ENCODE measurements at regions not wholly inside any gene's neighbourhood (a gene's known extent, or its start where the extent isn't known, plus 50 kb on each side); places are given as distances from the start of the nearest gene placed in this dataset.
A peak's percentile ranks its signal among the peaks of the same experiment; 100 is the strongest.

DNA sequence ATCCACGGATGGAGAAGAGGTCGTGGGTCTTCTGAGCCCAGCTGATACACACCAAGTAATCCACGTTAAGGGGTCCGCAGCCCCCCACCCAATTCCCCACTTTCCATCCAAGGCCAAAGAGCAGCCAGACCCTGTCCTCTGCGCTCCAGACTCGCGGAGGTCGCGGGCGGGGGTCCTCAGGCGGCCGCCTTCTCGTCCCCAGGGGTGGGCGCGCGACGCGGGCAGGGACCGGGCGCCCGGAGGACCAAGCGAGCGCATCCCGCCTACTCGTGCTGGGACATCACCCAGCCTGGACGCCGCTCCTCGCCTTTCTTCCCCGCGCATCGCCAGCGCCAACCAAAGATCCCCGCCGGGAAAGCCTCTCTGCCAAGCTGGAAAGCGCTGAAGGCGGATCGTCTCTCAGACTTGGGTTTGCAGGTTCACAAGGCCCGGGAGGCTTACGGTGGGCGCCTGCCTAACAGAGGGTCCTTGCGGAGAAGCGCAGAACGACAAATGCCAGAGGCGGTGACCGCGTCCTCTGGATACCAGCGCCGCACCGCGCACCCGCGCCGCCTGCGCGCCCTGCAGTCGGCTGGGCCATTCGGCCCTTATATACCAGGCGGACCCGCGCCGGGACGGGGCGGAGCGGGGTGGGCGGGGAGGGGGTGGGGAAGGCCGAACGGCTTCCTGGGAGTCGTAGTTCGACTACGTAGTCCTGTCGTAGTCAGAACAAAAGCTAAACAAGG lies 471.6 kb downstream of the SOX9 start:
- H3K9me3 Mint-ChIP-seq = no peaks in the 10 kb centered on the region
- H3K27me3 Mint-ChIP-seq = peaks cover 61% of the 10 kb centered on the region
- H3K36me3 Mint-ChIP-seq (ENCODE audit: low read depth) = no peaks in the 10 kb centered on the region
- H3K27ac Mint-ChIP-seq = no peak overlapping the region
- H3K4me1 Mint-ChIP-seq (ENCODE audit: low read depth) = peaks cover 23% of the 10 kb centered on the region
- H3K4me3 Mint-ChIP-seq = peak overlapping the region; percentile 85

DNA sequence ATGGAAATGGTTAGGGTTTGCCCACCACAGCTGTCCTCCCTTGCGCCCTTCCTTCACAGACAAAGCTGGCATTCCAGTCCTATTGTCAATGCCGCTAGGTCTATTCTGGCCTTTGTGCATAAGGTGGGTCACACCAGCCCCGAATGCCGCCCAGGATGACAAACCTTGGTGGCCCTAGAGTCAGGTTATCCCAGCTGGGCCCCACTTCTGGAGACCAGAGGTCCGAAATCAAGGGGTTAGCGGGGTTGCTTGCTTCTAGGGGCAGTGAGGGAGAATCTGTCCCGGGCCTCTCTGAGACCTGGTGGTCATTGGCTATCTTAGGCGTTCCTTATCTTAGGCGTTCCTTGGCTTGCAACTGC lies 472.1 kb downstream of the SOX9 start:
- H3K36me3 Mint-ChIP-seq (ENCODE audit: low read depth) = no peaks in the 10 kb centered on the region
- H3K4me1 Mint-ChIP-seq (ENCODE audit: low read depth) = peaks cover 17% of the 10 kb centered on the region
- no peak overlapping the region for H3K27ac Mint-ChIP-seq
- peaks cover 64% of the 10 kb centered on the region for H3K27me3 Mint-ChIP-seq
- no peaks in the 10 kb centered on the region for H3K9me3 Mint-ChIP-seq
- no peak overlapping the region for H3K4me3 Mint-ChIP-seq

DNA sequence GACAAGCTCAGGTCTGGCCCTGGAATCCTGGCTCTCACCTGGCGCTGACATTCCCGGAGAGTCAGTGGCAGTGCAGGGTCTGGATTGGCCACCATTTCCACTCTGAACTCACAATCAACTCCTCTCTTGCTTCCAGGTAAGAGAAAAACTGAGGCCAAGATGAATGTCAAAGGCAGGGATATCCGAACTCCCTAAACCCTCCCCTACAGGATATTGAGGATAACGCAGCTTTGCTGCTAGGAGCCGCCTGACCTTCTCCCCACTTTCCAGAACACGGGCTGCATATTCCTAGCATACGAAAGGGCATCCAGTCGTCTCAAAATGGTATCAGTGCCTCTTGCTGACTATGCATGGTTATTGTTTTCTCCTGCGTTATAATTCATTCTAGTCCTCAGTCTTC lies 473.4 kb downstream of the SOX9 start:
- H3K4me3 Mint-ChIP-seq = no peak overlapping the region
- no peaks in the 10 kb centered on the region for H3K9me3 Mint-ChIP-seq
- no peak overlapping the region for H3K27ac Mint-ChIP-seq
- peaks cover 53% of the 10 kb centered on the region for H3K27me3 Mint-ChIP-seq
- no peaks in the 10 kb centered on the region for H3K36me3 Mint-ChIP-seq (ENCODE audit: low read depth)
- H3K4me1 Mint-ChIP-seq (ENCODE audit: low read depth) = peaks cover 11% of the 10 kb centered on the region
